Psoas muscle (tissue), 7 donors: ENCODE measurements at regions not wholly inside any gene's neighbourhood (a gene's known extent, or its start where the extent isn't known, plus 50 kb on each side); places are given as distances from the start of the nearest gene placed in this dataset.
A peak's percentile ranks its signal among the peaks of the same experiment; 100 is the strongest.

Experiments
- ATAC-seq, 4 donors: fragments of 200-7000 bp; cut with Tn5 transposase; one replicate each; pipeline ENCODE4 v1.9.1; 2020; ENCODE audit warnings: moderate library complexity in 3 of 4, mild to moderate bottlenecking in 2 of 4
- DNase-seq, 2 donors: peaks; one replicate each; pipeline ENCODE4 v3.0.0-alpha.2; 2020
- H3K27ac ChIP-seq: fragments of 200-600 bp; one replicate; pipeline ENCODE4 v1.8.0; 2022
- H3K27me3 ChIP-seq, 3 donors: fragments of 200-600 bp in 1 of 3; one replicate each; pipeline versions ENCODE4 v1.6.1 to v1.8.0; 2013 to 2022; ENCODE audit warnings: low read length in 2 of 3, mild to moderate bottlenecking in 2 of 3, moderate library complexity in 1 of 3; ENCODE audit not compliant: insufficient read depth in 3 of 3
- H3K36me3 ChIP-seq, 2 donors: fragments of 200-600 bp in 1 of 2; one replicate each; pipeline versions ENCODE4 v1.6.1 to v1.8.0; 2013 to 2022; ENCODE audit warnings: low read depth in 1 of 2, mild to moderate bottlenecking in 1 of 2, moderate library complexity in 1 of 2; ENCODE audit not compliant: insufficient read depth in 1 of 2
- H3K4me1 ChIP-seq: fragments of 200-600 bp; one replicate; pipeline ENCODE4 v1.8.0; 2022
- H3K4me3 ChIP-seq: fragments of 200-600 bp; one replicate; pipeline ENCODE4 v1.8.0; 2022; ENCODE audit warnings: mild to moderate bottlenecking
- H3K9me3 ChIP-seq: fragments of 200-600 bp; one replicate; pipeline ENCODE4 v1.8.0; 2022
- CTCF ChIP-seq: fragments of 200-600 bp; IDR thresholded peaks from one replicate; pipeline ENCODE4 v1.8.0; 2022; ENCODE audit warnings: antibody characterized with exemption
- WGBS, 3 donors: extraction: QIAGEN DNeasy Blood & Tissue Kit; methylation state at CpG; one replicate each; pipeline versions ENCODE4 v1.1.6 to v1.1.7; 2013; 5-methylcytosine and 5-hydroxymethylcytosine counted together
- intact Hi-C, 2 donors: fragments of 100-400 bp; cut with DNase I; formaldehyde crosslinking; loops; one replicate each; pipeline versions ENCODE4 v1.11.0 to v1.14.2; 2022
- donor health status: healthy with polysubstance abuse.
- donor health status: DM: no; HTN: no; CAD: no; lungs with moderate emphysema.
- donor health status: Bipolar disorder and iron deficiency.
- donor health status: healthy.
- donor health status: DM: yes; HTN: yes; CAD: no.
- donor health status: DM: no; HTN: no; CAD: no.
- donor health status: DM: yes; HTN: yes; CAD: no.

- intact Hi-C loops: loop anchor here (5.0 to 10.0 kb wide), 6 partner anchors 75 to 365 kb away; partner anchors contain the start of gene ZNF521 (in 1 of the 2)
- no peak for TF ChIP-seq CTCF
- peak; percentile 88 to 93 (median 88) for ATAC-seq
- H3K9me3 ChIP-seq: no peaks in the 10 kb centered on the region
- H3K4me3 ChIP-seq: peak overlapping the region; percentile 54
- no peaks in the 10 kb centered on the region for H3K27me3 ChIP-seq
- 15 to 22% (median 19%) methylated on average over 9 of the region's 9 CpGs for WGBS, 3 donors
- DNase-seq: peak; percentile 64 to 89
- peak overlapping the region; percentile 86 for H3K27ac ChIP-seq
- H3K4me1 ChIP-seq: peaks cover 73% of the 10 kb centered on the region
- no peaks in the 10 kb centered on the region for H3K36me3 ChIP-seq
These were observed 364.4 kb downstream of the ZNF521 start for GRCh38 chr18:24987303-24988252.

DNA sequence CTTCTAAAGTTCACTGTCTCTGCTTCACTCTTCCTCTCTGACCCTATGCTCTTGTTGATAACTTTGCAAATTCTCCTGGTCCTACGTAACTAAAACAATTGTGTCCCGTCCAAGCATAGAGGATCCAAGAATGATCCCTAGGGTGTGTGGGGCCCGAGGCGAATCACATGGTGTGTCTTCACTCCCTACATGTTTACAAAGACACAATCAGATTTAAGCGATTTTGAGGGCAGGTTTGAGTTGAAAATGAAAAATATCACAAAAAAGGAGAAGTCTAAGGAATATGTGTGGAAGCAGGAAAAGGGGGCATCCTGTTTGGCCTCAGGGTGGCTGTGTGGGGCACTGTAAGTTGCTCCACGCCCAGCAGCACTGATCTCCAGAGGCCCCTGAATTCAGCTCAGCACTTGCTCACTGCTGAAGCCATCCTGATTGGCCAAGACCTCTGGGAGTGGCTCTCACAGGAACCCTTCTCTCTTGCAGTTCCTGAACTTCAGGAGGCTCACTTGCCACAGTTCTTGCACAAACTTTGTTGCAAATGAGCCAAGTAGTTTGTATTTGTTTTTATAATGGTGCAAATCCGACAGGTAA is 363.6 kb downstream of the ZNF521 start:
- no peak for TF ChIP-seq CTCF
- Histone ChIP-seq H3K36me3 (no peaks in the 10 kb centered on the region), H3K9me3 (no peaks in the 10 kb centered on the region), H3K27me3 (no peaks in the 10 kb centered on the region), H3K4me3 (peak overlapping the region; percentile 54), H3K27ac (peak overlapping the region; percentile 86), H3K4me1 (peaks cover 69% of the 10 kb centered on the region)
- intact Hi-C loops: loop anchor here (5.0 to 10.0 kb wide), 6 partner anchors 74 to 364 kb away; partner anchors contain the start of gene ZNF521 (in 1 of the 2)
- ATAC-seq (peak; percentile 59 to 83 (median 78)), DNase-seq (peak; percentile 64 to 84)
- 24 to 33% (median 29%) methylated on average over 7 of the region's 7 CpGs for WGBS, 3 donors

DNA sequence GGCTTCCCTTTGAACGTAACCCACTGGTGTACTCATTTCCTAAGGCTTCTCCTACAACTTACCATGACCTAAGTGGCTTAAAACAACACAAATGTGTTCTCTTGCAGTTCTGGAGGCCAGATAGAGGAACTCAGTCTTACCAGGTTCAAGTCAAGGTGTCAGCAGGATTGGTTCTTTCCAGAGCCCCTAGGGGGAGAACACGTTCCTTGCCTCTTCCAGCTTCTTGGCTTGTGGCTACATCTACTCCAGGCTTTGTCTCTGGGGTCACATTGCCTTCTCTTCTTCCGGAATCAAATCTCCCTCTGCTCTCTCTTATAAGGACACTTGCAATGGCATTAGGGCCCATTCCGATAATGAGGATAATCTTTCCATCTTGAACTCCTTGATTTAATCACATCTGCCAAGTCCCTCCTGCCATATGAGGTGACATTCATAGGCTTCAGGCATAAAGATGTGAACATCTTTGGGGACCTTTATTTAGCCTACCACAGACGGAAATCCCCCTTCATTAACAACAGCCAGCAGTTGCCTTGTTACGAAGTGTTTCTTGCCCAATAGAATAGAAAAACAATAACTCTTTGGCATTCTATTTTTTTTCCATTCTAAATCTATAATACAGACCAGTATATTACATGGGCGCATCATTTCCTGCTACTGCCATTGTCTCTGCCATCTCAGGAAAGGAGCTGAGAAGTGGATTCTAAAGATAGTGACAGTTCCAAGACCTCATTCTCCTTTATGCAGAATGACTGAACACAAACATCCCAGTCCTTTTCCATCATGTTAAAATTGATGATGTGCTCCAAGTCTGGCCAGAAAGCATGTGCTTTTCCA is 362.0 kb downstream of the ZNF521 start:
- no peaks in the 10 kb centered on the region for H3K36me3 ChIP-seq

More for the DNA sequence above, 362.0 kb downstream of the ZNF521 start:
- ATAC-seq (no peak), DNase-seq (no peak)
- intact Hi-C loops: loop anchor here (5.0 to 10.0 kb wide), 8 partner anchors 72 to 475 kb away; partner anchors contain the start of gene ZNF521 (in 1 of the 2)
- TF ChIP-seq CTCF: no peak
- Histone ChIP-seq H3K4me1 (peaks cover 54% of the 10 kb centered on the region), H3K4me3 (no peak overlapping the region), H3K27me3 (no peaks in the 10 kb centered on the region), H3K27ac (peak overlapping the region; percentile 24), H3K9me3 (no peaks in the 10 kb centered on the region)
- WGBS, 3 donors: 52 to 70% (median 56%) methylated on average over 7 of the region's 7 CpGs
